ENCODE measurements at regions not wholly inside any gene's neighbourhood (a gene's known extent, or its start where the extent isn't known, plus 50 kb on each side); places are given as distances from the start of the nearest gene placed in this dataset.

- TF ChIP-seq CTCF (IDR thresholded peaks at IDR 0.05) (no peak), POLR2A (IDR thresholded peaks at IDR 0.05) (no peak)
Observed at GRCh38 chr15:93171476-93171875, 82.5 kb upstream of the RGMA start.

Data from tibial nerve (tissue), 3 donors.